ENCODE measurements at regions not wholly inside any gene's neighbourhood (a gene's known extent, or its start where the extent isn't known, plus 50 kb on each side); places are given as distances from the start of the nearest gene placed in this dataset.

DNA sequence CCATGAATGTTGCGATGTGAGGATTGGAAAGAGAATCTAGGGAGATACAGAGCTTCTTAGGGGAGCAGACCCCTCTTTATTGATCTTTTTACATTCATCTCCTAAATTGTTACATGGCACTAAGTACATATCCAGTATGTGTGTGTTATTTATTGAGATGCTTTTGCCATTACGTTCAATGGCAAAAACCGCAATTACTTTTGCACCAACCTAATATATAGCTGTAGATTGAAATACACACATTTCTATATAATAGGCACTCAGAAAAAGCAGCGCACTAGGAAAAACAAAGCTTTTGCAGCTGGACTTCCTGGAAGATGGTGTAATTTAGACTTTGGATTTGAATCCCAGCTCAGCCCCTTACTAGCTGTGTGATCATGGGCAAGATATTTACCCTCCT, 849.4 kb downstream of the SLC4A3 start:
- H3K4me3 ChIP-seq (ENCODE audit: low read depth, low read length) = no peak overlapping the region
- no peaks in the 10 kb centered on the region for H3K9me3 ChIP-seq (ENCODE audit: control insufficient read depth, insufficient read depth, low read length)
- H3K27me3 ChIP-seq (ENCODE audit: control insufficient read depth, insufficient read depth, low read length) = no peaks in the 10 kb centered on the region
- no peaks in the 10 kb centered on the region for H3K36me3 ChIP-seq (ENCODE audit: control insufficient read depth, insufficient read depth, low read length)
- no peak overlapping the region for H3K9ac ChIP-seq (ENCODE audit: low read depth, low read length)
- H3K4me1 ChIP-seq (ENCODE audit: control insufficient read depth, insufficient read depth, low read length) = no peaks in the 10 kb centered on the region

DNA sequence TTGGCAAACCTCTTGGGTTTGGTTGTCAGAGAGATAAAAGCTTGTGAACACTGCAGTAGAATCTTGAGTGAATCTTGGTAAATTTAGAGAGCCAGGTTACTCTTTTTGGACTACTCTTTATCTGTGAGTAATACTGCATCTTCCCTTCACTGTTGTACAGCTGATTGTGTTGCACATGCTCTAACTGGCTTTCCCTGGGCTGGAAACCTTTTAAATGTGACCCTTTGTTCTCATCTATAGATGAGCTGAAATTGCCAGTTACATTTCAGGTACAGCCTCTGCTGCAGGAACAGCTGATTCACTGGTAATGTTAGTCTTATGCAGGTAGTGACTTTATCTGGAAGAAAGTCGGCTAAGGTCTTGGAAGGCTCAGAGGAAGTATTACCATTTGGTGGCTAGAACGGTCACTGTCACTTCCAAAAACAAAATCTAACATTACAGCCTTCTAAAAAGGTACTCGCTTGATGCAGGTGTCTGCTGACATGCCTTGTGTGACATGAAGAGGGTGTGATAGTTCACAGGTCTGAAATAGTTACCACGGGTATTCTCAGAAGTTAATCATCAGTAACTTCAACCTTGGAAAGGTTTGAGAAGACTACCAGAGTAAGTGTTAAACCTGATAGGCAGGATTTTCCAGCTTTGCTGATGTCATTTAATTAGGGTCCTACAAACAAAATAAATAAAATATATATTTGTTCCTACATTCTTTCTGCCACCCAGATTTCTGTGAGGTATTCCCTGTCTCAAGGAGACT, 851.1 kb downstream of the SLC4A3 start:
- no peak overlapping the region for H3K9ac ChIP-seq (ENCODE audit: low read depth, low read length)
- H3K4me1 ChIP-seq (ENCODE audit: control insufficient read depth, insufficient read depth, low read length) = no peaks in the 10 kb centered on the region
- no peaks in the 10 kb centered on the region for H3K27me3 ChIP-seq (ENCODE audit: control insufficient read depth, insufficient read depth, low read length)
- H3K9me3 ChIP-seq (ENCODE audit: control insufficient read depth, insufficient read depth, low read length) = no peaks in the 10 kb centered on the region
- H3K4me3 ChIP-seq (ENCODE audit: low read depth, low read length) = no peak overlapping the region
- no peaks in the 10 kb centered on the region for H3K36me3 ChIP-seq (ENCODE audit: control insufficient read depth, insufficient read depth, low read length)

DNA sequence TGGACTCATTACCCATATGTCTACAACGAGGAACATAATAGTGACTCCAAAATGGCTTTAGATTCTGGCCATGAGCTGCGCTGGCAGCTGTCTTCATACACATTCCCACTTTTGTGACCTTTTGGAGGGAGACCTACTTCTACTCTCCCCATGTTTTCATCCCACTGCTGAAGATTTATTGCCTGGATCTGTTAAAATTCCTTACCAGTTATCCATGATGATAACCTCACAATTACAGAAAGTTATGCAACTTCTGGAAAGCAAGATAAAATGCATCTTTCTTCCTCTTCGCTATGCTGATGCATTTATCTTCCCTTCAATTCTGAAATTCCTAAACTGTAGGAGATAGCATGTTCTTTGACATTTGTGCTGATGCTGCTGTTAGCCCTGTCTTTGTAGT, 855.3 kb downstream of the SLC4A3 start:
- no peaks in the 10 kb centered on the region for H3K9me3 ChIP-seq (ENCODE audit: control insufficient read depth, insufficient read depth, low read length)

DNA sequence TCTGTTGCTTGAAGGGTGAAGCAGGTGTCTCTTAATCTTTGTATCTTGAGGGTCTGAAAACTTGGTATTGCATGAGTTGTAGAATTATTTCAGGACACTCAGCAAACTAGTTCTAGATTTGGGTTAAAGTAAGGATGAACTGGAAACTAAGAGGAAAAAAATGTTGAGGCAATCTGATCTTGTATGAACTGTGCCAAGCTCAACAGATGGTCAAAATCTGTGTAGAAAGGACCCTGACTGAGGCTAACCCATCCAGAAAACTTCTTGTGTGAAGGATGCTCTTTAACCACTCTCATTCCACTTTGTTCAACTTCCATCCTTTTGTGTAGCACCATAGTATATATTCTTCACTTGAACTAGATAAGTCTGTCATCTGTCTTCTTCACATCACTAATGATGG, 861.7 kb downstream of the SLC4A3 start:
- no peak overlapping the region for H3K4me3 ChIP-seq (ENCODE audit: low read depth, low read length)
- H3K4me1 ChIP-seq (ENCODE audit: control insufficient read depth, insufficient read depth, low read length) = no peaks in the 10 kb centered on the region
- H3K36me3 ChIP-seq (ENCODE audit: control insufficient read depth, insufficient read depth, low read length) = no peaks in the 10 kb centered on the region
- H3K9ac ChIP-seq (ENCODE audit: low read depth, low read length) = no peak overlapping the region
- H3K27me3 ChIP-seq (ENCODE audit: control insufficient read depth, insufficient read depth, low read length) = no peaks in the 10 kb centered on the region
- no peaks in the 10 kb centered on the region for H3K9me3 ChIP-seq (ENCODE audit: control insufficient read depth, insufficient read depth, low read length)

More for the DNA sequence above, 855.3 kb downstream of the SLC4A3 start:
- no peak overlapping the region for H3K9ac ChIP-seq (ENCODE audit: low read depth, low read length)
- H3K4me3 ChIP-seq (ENCODE audit: low read depth, low read length) = no peak overlapping the region
- no peaks in the 10 kb centered on the region for H3K36me3 ChIP-seq (ENCODE audit: control insufficient read depth, insufficient read depth, low read length)
- H3K4me1 ChIP-seq (ENCODE audit: control insufficient read depth, insufficient read depth, low read length) = no peaks in the 10 kb centered on the region
- no peaks in the 10 kb centered on the region for H3K27me3 ChIP-seq (ENCODE audit: control insufficient read depth, insufficient read depth, low read length)

DNA sequence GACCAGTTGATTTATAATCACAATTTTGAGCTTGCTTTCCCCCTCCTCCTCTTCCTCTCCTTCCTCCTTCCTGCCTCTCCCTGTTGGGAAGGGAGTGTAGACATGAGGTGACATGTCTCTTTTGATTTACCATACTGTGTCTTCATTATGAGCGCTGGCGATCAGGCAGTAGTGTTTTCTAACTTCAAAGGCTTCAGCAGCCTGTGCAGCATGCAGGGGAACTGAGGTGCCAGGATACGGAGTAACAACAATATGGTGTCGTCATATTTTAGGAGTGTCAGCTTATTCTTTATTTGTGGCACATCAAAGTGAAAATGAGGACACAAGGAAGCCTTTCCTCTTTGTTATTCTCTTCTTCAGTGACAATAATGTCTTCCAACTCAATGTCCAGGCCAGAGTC, 864.2 kb downstream of the SLC4A3 start:
- H3K9me3 ChIP-seq (ENCODE audit: control insufficient read depth, insufficient read depth, low read length) = no peaks in the 10 kb centered on the region
- H3K4me1 ChIP-seq (ENCODE audit: control insufficient read depth, insufficient read depth, low read length) = no peaks in the 10 kb centered on the region
- no peak overlapping the region for H3K4me3 ChIP-seq (ENCODE audit: low read depth, low read length)
- no peaks in the 10 kb centered on the region for H3K27me3 ChIP-seq (ENCODE audit: control insufficient read depth, insufficient read depth, low read length)
- no peak overlapping the region for H3K9ac ChIP-seq (ENCODE audit: low read depth, low read length)
- no peaks in the 10 kb centered on the region for H3K36me3 ChIP-seq (ENCODE audit: control insufficient read depth, insufficient read depth, low read length)

DNA sequence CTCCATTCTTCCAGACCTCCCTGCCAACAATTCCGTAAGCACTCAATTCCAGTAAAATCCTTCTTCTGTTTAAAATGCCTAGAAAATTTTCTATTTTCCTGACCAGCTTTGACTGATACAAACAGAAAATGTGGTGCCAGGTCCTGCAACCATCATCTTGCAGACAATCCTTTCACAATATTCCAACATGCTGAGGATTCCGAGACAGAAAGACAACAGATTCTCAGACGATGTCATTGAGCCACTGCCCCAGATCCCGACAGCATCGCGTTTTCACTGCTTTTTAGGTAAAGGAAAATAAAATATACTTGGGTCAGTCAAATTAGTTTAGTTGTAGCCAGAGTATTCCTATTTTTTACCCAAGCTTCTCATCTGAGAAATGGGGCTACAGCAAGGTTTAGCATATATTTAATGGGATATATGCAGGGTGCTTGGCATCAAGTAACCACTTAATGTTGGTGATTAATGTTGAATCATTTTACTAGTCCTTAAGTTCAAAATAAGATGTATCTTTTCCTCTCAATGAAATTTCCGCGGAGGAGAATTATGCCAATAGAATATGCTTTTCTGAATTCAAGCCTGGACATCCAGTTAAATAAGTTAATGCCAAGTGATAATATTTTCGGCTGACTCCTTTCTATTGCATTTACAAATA, 866.6 kb downstream of the SLC4A3 start:
- H3K9me3 ChIP-seq (ENCODE audit: control insufficient read depth, insufficient read depth, low read length) = no peaks in the 10 kb centered on the region
- no peaks in the 10 kb centered on the region for H3K36me3 ChIP-seq (ENCODE audit: control insufficient read depth, insufficient read depth, low read length)
- no peaks in the 10 kb centered on the region for H3K27me3 ChIP-seq (ENCODE audit: control insufficient read depth, insufficient read depth, low read length)
- H3K4me1 ChIP-seq (ENCODE audit: control insufficient read depth, insufficient read depth, low read length) = no peaks in the 10 kb centered on the region
- no peak overlapping the region for H3K9ac ChIP-seq (ENCODE audit: low read depth, low read length)
- no peak overlapping the region for H3K4me3 ChIP-seq (ENCODE audit: low read depth, low read length)

DNA sequence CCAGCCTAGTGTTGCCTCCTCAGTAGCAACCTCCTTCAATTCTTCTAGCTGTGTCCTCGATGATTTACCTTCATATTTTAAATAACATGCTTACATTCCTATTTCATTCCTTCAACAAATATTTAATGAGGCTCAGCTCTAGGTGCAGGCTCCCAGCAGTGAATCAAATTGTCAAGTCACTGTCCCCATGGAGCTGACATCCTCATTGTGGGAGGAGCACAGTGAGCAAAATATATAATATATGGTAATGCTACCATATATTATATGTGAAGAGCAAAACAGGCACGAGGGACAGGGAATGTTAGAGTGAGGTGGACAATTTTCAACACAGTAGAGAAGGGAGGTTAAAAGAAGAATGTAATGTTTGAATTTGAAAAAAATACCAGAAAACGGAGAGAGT, 869.1 kb downstream of the SLC4A3 start:
- Histone ChIP-seq H3K4me1 (ENCODE audit: control insufficient read depth, insufficient read depth, low read length) (no peaks in the 10 kb centered on the region), H3K4me3 (ENCODE audit: low read depth, low read length) (no peak overlapping the region), H3K9me3 (ENCODE audit: control insufficient read depth, insufficient read depth, low read length) (no peaks in the 10 kb centered on the region), H3K27me3 (ENCODE audit: control insufficient read depth, insufficient read depth, low read length) (no peaks in the 10 kb centered on the region), H3K36me3 (ENCODE audit: control insufficient read depth, insufficient read depth, low read length) (no peaks in the 10 kb centered on the region), H3K9ac (ENCODE audit: low read depth, low read length) (no peak overlapping the region)

DNA sequence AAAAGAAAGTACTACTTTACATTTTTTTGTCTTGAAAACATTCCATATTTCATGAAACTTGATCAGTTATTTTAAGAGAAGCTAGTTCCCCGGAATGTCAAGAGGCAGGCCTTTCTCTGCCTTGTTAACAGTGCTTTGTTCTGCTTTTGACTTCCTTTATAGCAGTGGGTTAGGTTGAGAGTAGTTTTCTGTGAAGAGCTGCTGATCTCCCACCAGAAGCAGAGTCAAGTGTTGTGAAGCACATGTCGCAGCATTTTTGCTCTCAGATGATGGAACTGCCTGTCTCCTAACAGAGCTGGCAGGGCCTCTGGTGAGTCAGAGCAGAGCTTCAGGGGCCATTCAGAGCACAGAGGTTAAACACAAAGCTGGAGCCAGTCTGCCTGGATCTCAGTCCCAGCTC, 871.8 kb downstream of the SLC4A3 start:
- Histone ChIP-seq H3K27me3 (ENCODE audit: control insufficient read depth, insufficient read depth, low read length) (no peaks in the 10 kb centered on the region), H3K36me3 (ENCODE audit: control insufficient read depth, insufficient read depth, low read length) (no peaks in the 10 kb centered on the region), H3K4me1 (ENCODE audit: control insufficient read depth, insufficient read depth, low read length) (no peaks in the 10 kb centered on the region), H3K4me3 (ENCODE audit: low read depth, low read length) (no peak overlapping the region), H3K9me3 (ENCODE audit: control insufficient read depth, insufficient read depth, low read length) (no peaks in the 10 kb centered on the region), H3K9ac (ENCODE audit: low read depth, low read length) (no peak overlapping the region)

DNA sequence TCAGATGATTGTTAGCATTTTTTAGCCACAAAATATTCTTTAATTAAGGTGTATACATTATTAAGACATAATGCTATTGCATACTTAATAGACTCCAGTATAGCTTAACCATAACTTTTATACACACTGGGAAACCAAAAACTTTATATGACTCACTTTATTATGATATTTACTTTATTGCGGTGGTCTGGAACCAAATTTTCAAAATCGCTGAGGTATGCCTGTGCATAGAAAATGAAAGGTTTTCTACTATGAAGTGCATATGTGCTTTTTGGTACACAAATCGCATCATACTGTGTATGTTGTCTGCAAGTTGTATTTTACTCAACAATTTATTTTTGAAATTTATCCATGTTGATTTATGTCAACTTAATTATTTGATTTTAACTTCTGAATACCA, 875.1 kb downstream of the SLC4A3 start:
- Histone ChIP-seq H3K9me3 (ENCODE audit: control insufficient read depth, insufficient read depth, low read length) (no peaks in the 10 kb centered on the region), H3K4me3 (ENCODE audit: low read depth, low read length) (no peak overlapping the region), H3K27me3 (ENCODE audit: control insufficient read depth, insufficient read depth, low read length) (no peaks in the 10 kb centered on the region), H3K4me1 (ENCODE audit: control insufficient read depth, insufficient read depth, low read length) (peaks cover 3% of the 10 kb centered on the region), H3K36me3 (ENCODE audit: control insufficient read depth, insufficient read depth, low read length) (no peaks in the 10 kb centered on the region), H3K9ac (ENCODE audit: low read depth, low read length) (no peak overlapping the region)

DNA sequence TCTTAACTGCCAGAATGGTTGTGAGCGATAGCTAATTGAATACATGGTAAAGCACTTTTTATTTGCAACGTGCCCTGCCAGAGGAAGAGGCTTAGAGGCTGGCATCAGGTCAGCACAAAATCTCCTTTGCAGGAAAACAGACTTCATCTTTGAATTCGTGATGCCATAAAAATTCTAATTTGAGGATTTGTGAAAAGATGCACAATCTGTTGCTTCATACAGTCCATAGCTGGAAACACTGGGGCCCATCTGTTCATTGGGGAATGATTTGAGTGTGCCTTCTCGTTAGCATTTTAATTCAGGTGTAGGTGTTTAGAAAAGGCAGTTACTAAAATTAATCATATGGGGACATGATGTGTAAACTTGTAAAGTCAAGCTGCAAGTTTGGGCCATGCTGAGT, 876.0 kb downstream of the SLC4A3 start:
- H3K4me3 ChIP-seq (ENCODE audit: low read depth, low read length) = no peak overlapping the region
- no peaks in the 10 kb centered on the region for H3K27me3 ChIP-seq (ENCODE audit: control insufficient read depth, insufficient read depth, low read length)
- H3K36me3 ChIP-seq (ENCODE audit: control insufficient read depth, insufficient read depth, low read length) = no peaks in the 10 kb centered on the region
- H3K9ac ChIP-seq (ENCODE audit: low read depth, low read length) = no peak overlapping the region
- H3K9me3 ChIP-seq (ENCODE audit: control insufficient read depth, insufficient read depth, low read length) = no peaks in the 10 kb centered on the region
- peaks cover 3% of the 10 kb centered on the region for H3K4me1 ChIP-seq (ENCODE audit: control insufficient read depth, insufficient read depth, low read length)

DNA sequence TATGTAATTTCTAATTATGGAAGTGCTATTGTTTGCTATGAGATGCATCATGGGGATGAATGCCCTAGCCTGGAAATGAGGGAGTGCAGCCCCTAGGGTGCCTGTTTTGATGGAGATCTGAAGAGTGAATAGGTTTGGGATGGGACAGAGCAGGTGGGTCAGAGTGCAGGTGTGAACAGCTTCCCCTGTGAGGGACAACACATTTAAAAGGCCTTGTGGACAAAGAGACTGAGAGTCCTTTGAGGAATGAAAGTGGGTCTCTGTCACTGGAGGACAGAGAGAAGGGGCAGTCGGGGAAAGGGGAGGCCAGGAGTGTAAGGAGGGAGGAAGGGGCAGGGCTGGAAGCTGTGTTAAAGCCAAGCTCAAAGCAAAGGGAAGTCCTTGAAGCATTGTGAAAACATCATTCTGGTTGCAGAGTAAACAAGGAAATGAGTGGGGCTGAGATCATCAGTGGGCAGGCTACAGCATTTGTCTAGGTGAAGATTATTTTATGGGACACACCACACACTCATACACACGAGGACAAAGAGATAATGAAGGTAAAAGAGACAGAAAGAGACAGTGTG, 877.6 kb downstream of the SLC4A3 start:
- Histone ChIP-seq H3K4me1 (ENCODE audit: control insufficient read depth, insufficient read depth, low read length) (peaks cover 3% of the 10 kb centered on the region), H3K4me3 (ENCODE audit: low read depth, low read length) (no peak overlapping the region), H3K9ac (ENCODE audit: low read depth, low read length) (no peak overlapping the region), H3K27me3 (ENCODE audit: control insufficient read depth, insufficient read depth, low read length) (no peaks in the 10 kb centered on the region), H3K36me3 (ENCODE audit: control insufficient read depth, insufficient read depth, low read length) (no peaks in the 10 kb centered on the region), H3K9me3 (ENCODE audit: control insufficient read depth, insufficient read depth, low read length) (no peaks in the 10 kb centered on the region)

DNA sequence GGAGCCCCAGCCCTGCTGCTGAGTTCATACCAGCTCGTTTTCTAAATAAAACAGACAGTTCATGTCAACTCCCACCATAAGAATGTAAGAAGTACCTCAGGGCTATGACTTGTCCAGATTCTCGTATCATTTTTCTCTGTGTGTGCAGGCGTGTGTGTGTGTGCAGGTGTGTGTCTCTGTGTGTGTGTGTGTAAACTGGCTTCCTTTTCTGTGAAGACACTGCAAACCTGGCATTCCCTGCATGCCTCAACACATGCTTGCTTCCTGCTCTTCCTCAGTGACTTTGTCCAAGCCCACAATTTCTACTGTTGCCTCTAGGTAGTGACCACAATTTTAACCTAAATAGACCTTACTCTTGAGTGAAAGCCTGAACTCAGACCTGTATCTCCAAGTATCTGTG, 879.0 kb downstream of the SLC4A3 start:
- Histone ChIP-seq H3K27me3 (ENCODE audit: control insufficient read depth, insufficient read depth, low read length) (no peaks in the 10 kb centered on the region), H3K9ac (ENCODE audit: low read depth, low read length) (no peak overlapping the region), H3K4me1 (ENCODE audit: control insufficient read depth, insufficient read depth, low read length) (peaks cover 3% of the 10 kb centered on the region), H3K4me3 (ENCODE audit: low read depth, low read length) (no peak overlapping the region), H3K9me3 (ENCODE audit: control insufficient read depth, insufficient read depth, low read length) (no peaks in the 10 kb centered on the region), H3K36me3 (ENCODE audit: control insufficient read depth, insufficient read depth, low read length) (no peaks in the 10 kb centered on the region)
